Prostate gland (tissue), 2 donors: ENCODE measurements at regions not wholly inside any gene's neighbourhood (a gene's known extent, or its start where the extent isn't known, plus 50 kb on each side); places are given as distances from the start of the nearest gene placed in this dataset.

Experiments
- DNase-seq: peaks from one replicate; pipeline ENCODE4 v3.0.0-alpha.2; 2019; ENCODE audit warnings: low spot score
- H3K27ac ChIP-seq, 2 donors: fragments of 200-600 bp; sonication (generic); 2 replicates each; pipeline ENCODE4 v1.5.1; 2017 to 2019
- H3K27me3 ChIP-seq: fragments of 200-600 bp; sonication (generic); replicated peaks from 2 replicates; pipeline ENCODE4 v1.5.1; 2019; ENCODE audit not compliant: insufficient read depth
- H3K36me3 ChIP-seq, 2 donors: fragments of 200-600 bp; sonication (generic); 1 replicate in 1 of 2; 2 replicates in 1 of 2; pipeline versions ENCODE4 v1.5.1 to v1.8.1; 2017 to 2019
- H3K4me1 ChIP-seq: fragments of 200-600 bp; sonication (generic); replicated peaks from 2 replicates; pipeline ENCODE4 v1.5.1; 2019
- H3K4me3 ChIP-seq, 2 donors: fragments of 200-600 bp; sonication (generic); 2 replicates each; pipeline ENCODE4 v1.5.1; 2017 to 2019
- H3K9me3 ChIP-seq: fragments of 200-600 bp; sonication (generic); 2 replicates; pipeline ENCODE4 v1.5.1; 2017
- POLR2A ChIP-seq: fragments of 450-650 bp; IDR thresholded peaks from one replicate; pipeline ENCODE4 v1.6.1; 2016; ENCODE audit warnings: antibody characterized with exemption, mild to moderate bottlenecking
- POLR2AphosphoS5 ChIP-seq: sonication (generic); formaldehyde crosslinking; IDR thresholded peaks from one replicate; pipeline ENCODE4 v1.6.1; 2017; ENCODE audit warnings: antibody characterized with exemption
- WGBS: methylation state at CpG from one replicate; pipeline ENCODE4 v1.1.5; 2018; 5-methylcytosine and 5-hydroxymethylcytosine counted together
- intact Hi-C: fragments of 100-400 bp; cut with DNase I; formaldehyde crosslinking; loops from one replicate; pipeline ENCODE4 v1.14.2; 2022
- TF ChIP-seq, protein P1 (sequence below), 4 experiments: fragments of 200-600 bp in 2 of 4; fragments of 450-650 bp in 2 of 4; sonication (generic) in 2 of 4; IDR thresholded peaks; 1 replicate in 3 of 4; 2 replicates in 1 of 4; pipeline ENCODE4 v1.5.1; 2016 to 2019; ENCODE audit warnings: antibody characterized with exemption in 4 of 4, mild to moderate bottlenecking in 2 of 4, moderate library complexity in 2 of 4

DNA sequence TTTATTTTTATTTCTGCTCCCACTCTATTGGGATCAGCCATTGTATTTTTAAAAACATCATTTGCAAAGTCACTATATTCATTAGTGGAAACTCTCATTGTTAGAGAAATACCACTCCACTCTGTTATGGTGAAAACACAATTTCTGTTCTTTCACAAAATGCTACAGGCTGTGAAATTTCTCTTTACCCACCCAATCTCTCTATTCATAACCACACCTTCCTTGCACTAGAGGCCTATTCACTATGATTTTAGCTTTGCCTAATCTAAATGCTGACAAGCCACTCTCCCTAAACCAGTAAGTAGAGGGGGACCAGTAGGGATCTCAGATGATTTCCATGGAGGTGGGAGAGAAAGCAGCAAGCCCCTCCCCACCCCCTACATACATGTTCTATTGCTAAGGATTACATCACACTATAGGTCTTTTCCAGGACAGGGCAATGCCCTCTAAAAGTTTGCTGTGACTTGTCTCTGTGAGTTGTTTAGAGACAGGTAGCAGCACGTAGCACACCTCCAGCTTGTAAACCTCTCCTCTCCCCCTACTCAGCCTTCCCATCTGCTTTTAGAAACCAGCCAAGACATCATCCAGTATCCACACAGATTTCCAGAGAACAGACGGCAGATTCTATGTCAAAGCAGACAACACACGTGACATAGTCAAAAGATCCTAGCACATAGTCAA is 58.3 kb upstream of the PPP1R3C start:
- H3K4me1 ChIP-seq: no peaks in the 10 kb centered on the region
- no peaks in the 10 kb centered on the region for H3K27me3 ChIP-seq
- intact Hi-C loops: no loop called here
- H3K4me3 ChIP-seq: no peak overlapping the region
- DNase-seq: no peak
- TF ChIP-seq POLR2A: no peak
- TF ChIP-seq, protein P1, sequence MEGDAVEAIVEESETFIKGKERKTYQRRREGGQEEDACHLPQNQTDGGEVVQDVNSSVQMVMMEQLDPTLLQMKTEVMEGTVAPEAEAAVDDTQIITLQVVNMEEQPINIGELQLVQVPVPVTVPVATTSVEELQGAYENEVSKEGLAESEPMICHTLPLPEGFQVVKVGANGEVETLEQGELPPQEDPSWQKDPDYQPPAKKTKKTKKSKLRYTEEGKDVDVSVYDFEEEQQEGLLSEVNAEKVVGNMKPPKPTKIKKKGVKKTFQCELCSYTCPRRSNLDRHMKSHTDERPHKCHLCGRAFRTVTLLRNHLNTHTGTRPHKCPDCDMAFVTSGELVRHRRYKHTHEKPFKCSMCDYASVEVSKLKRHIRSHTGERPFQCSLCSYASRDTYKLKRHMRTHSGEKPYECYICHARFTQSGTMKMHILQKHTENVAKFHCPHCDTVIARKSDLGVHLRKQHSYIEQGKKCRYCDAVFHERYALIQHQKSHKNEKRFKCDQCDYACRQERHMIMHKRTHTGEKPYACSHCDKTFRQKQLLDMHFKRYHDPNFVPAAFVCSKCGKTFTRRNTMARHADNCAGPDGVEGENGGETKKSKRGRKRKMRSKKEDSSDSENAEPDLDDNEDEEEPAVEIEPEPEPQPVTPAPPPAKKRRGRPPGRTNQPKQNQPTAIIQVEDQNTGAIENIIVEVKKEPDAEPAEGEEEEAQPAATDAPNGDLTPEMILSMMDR (IDR thresholded peaks at IDR 0.05): no peak
- no peaks in the 10 kb centered on the region for H3K9me3 ChIP-seq
- WGBS: 60% methylated on average over 3 of the region's 3 CpGs
- no peaks in the 10 kb centered on the region for H3K36me3 ChIP-seq
- no peak overlapping the region for H3K27ac ChIP-seq

DNA sequence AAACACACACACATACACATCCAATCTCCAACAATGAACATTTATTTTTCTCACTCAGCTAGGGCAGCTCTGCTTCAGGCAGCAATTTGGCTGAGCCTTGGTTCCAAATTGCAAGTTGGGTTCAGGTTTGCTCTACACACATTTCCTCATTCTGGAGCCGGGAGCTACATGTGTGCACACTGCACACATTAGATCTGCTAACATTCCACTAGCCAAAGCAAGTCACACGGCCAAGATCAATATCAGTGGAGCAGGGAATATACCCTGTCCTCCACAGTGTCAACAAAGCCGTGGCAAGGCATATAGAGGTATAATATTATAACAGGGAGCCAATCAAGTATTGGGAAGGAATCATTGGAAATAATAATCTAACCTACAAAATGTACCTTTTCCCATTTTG is 57.5 kb upstream of the PPP1R3C start:
- Histone ChIP-seq H3K36me3 (no peaks in the 10 kb centered on the region), H3K27me3 (no peaks in the 10 kb centered on the region), H3K4me1 (no peaks in the 10 kb centered on the region), H3K4me3 (no peak overlapping the region), H3K27ac (peak overlapping the region in 1 of 2 donors; percentile 30), H3K9me3 (no peaks in the 10 kb centered on the region)
- WGBS: 42% methylated on average over 3 of the region's 3 CpGs
- intact Hi-C loops: no loop called here
- peak; percentile 60 for TF ChIP-seq POLR2AphosphoS5
- no peak for TF ChIP-seq POLR2A
- TF ChIP-seq, protein P1 (IDR thresholded peaks at IDR 0.05): no peak
- peak; percentile 20 for DNase-seq

DNA sequence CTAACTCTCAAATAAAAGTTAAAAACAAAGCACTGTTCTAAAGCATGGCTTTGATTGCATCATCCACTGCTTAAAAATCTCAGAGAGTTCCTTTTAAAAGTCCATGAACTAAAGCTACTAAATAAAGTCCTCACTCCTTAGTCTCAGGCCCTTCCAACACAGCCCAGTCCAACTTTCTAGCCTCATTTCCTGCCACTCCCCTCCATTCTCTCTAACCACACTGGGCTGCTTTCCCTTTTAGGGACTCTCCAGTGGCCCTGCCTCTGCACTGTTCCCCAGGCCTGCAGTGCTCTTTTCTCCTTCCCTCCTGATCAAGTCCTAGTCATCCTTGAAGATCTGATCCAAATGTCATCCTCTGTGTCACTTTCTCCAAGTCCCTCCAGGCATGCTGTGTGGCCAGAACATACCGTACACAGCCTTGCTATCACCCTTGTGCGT is 56.9 kb upstream of the PPP1R3C start:
- DNase-seq: no peak

DNA sequence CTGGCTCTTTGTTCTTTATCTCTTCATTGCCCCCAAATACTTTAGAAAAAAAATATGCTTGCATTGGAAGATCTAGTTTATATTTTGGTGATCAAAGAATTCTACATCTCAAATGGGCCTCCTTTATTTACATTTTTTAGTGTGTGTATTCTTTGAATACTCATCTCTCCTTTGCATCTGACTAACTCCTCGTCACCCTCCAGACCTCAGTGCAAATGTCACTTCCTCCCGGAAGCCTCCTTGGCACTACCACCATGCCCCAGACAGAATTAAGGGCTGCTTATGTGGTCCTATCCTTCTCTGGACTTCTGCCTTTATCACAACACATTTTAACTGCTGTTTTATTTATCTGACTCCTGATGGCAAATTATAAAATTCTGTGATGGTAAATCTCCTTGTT is 52.0 kb upstream of the PPP1R3C start:
- no peaks in the 10 kb centered on the region for H3K27me3 ChIP-seq
- intact Hi-C loops: no loop called here
- no peak overlapping the region for H3K27ac ChIP-seq
- no peaks in the 10 kb centered on the region for H3K36me3 ChIP-seq
- H3K9me3 ChIP-seq: no peaks in the 10 kb centered on the region
- H3K4me1 ChIP-seq: no peaks in the 10 kb centered on the region
- 83% methylated on average over 2 of the region's 2 CpGs for whole genome bisulfite sequencing
- no peak for DNase-seq
- no peak overlapping the region for H3K4me3 ChIP-seq
- TF ChIP-seq POLR2AphosphoS5 (no peak), POLR2A (no peak)
- TF ChIP-seq, protein P1 (IDR thresholded peaks at IDR 0.05): no peak

More for the DNA sequence above, 56.9 kb upstream of the PPP1R3C start:
- no peaks in the 10 kb centered on the region for H3K36me3 ChIP-seq
- H3K27me3 ChIP-seq: no peaks in the 10 kb centered on the region
- no peaks in the 10 kb centered on the region for H3K4me1 ChIP-seq
- no peaks in the 10 kb centered on the region for H3K9me3 ChIP-seq
- WGBS: 76% methylated on average over 2 of the region's 2 CpGs
- no peak overlapping the region for H3K4me3 ChIP-seq
- H3K27ac ChIP-seq: peak overlapping the region in 1 of 2 donors; percentile 30
- intact Hi-C loops: no loop called here
- TF ChIP-seq, protein P1 (IDR thresholded peaks at IDR 0.05): no peak
- no peak for TF ChIP-seq POLR2A
- TF ChIP-seq POLR2AphosphoS5: no peak

DNA sequence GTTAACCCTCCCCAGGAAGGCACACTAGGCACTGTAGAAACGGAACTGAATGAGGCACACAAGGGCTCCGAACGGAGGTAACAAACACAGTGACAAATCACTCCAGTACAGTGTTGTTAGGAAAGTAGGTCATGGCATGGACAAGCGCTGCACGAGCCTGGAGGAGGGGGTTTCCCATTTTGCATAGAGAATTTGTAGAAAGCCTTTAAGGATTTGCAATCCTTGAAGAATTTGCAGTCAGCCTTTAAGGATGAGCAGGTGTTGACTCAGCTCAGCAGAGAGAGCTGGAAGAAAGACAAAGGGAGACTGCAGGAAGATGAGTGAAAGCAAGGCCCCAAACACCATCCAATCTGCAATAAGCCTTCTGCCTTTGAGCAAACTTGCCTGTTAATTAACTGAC is 51.1 kb upstream of the PPP1R3C start:
- WGBS: 46% methylated on average over 5 of the region's 5 CpGs
- H3K27ac ChIP-seq: no peak overlapping the region
- H3K4me1 ChIP-seq: no peaks in the 10 kb centered on the region

More for the DNA sequence above, 51.1 kb upstream of the PPP1R3C start:
- no peak for TF ChIP-seq POLR2A
- TF ChIP-seq POLR2AphosphoS5: no peak
- TF ChIP-seq, protein P1 (IDR thresholded peaks at IDR 0.05): no peak
- no peak for DNase-seq
- Histone ChIP-seq H3K4me3 (no peak overlapping the region), H3K27me3 (no peaks in the 10 kb centered on the region), H3K36me3 (no peaks in the 10 kb centered on the region), H3K9me3 (no peaks in the 10 kb centered on the region)
- intact Hi-C loops: no loop called here
